Epithelial cell of proximal tubule (primary cell): ENCODE measurements at regions not wholly inside any gene's neighbourhood (a gene's known extent, or its start where the extent isn't known, plus 50 kb on each side); places are given as distances from the start of the nearest gene placed in this dataset.

Experiments
- DNase-seq: peaks from one replicate; pipeline ENCODE4 v3.0.0-alpha.2; 2011; ENCODE audit warnings: low read depth
- H3K4me3 ChIP-seq: 2 replicates; pipeline ENCODE4 v1.5.1; 2011; ENCODE audit warnings: low read depth, mild to moderate bottlenecking, low read length
- CTCF ChIP-seq: conservative IDR thresholded peaks from 2 replicates; pipeline ENCODE4 v1.5.1; 2012; ENCODE audit warnings: low read depth, mild to moderate bottlenecking, low read length

GRCh38 chr20:9926476-9926875 lies 87.6 kb upstream of the PAK5 start:
- no peak for TF ChIP-seq CTCF
- no peak for DNase-seq
- H3K4me3 ChIP-seq: no peak overlapping the region

- no peak for DNase-seq
- no peak for TF ChIP-seq CTCF
- no peak overlapping the region for H3K4me3 ChIP-seq
Measured at GRCh38 chr20:9926007-9926406, 87.1 kb upstream of the PAK5 start.

GRCh38 chr20:9923648-9924047 lies 84.8 kb upstream of the PAK5 start:
- H3K4me3 ChIP-seq: no peak overlapping the region
- no peak for TF ChIP-seq CTCF
- DNase-seq: no peak

GRCh38 chr20:9920866-9921265 lies 82.0 kb upstream of the PAK5 start:
- DNase-seq: no peak
- TF ChIP-seq CTCF: no peak
- H3K4me3 ChIP-seq: no peak overlapping the region

GRCh38 chr20:9919271-9920014 lies 80.6 kb upstream of the PAK5 start:
- H3K4me3 ChIP-seq: no peak overlapping the region
- TF ChIP-seq CTCF: no peak
- DNase-seq: no peak

- DNase-seq: no peak
- no peak for TF ChIP-seq CTCF
- no peak overlapping the region for H3K4me3 ChIP-seq
Measured at GRCh38 chr20:9918348-9918747, 79.5 kb upstream of the PAK5 start.

GRCh38 chr20:9916761-9917160 lies 77.9 kb upstream of the PAK5 start:
- no peak for TF ChIP-seq CTCF
- DNase-seq: no peak
- H3K4me3 ChIP-seq: no peak overlapping the region
